D721Med (cell line): ENCODE measurements at regions not wholly inside any gene's neighbourhood (a gene's known extent, or its start where the extent isn't known, plus 50 kb on each side); places are given as distances from the start of the nearest gene placed in this dataset.
"Not testable (repeated sequence)": the region's sequence is repeated elsewhere in the genome, so short reads cannot be mapped to it uniquely, and the experiment has no call there.

Experiments
- DNase-seq: peaks from one replicate; pipeline ENCODE4 v3.0.0; 2011; ENCODE audit warnings: low spot score; ENCODE audit not compliant: insufficient read length
- FAIRE-seq: peaks from 2 replicates; lab custom pipeline; 2011; peaks lifted over from hg19 to GRCh38; lab: Jason Lieb, UNC
- TF ChIP-seq, protein P1 (sequence below): IDR thresholded peaks from 2 replicates; pipeline ENCODE4 v1.5.1; 2012; ENCODE audit warnings: mild to moderate bottlenecking, control low read depth; ENCODE audit not compliant: insufficient read depth; ENCODE audit errors: missing control alignments

DNA sequence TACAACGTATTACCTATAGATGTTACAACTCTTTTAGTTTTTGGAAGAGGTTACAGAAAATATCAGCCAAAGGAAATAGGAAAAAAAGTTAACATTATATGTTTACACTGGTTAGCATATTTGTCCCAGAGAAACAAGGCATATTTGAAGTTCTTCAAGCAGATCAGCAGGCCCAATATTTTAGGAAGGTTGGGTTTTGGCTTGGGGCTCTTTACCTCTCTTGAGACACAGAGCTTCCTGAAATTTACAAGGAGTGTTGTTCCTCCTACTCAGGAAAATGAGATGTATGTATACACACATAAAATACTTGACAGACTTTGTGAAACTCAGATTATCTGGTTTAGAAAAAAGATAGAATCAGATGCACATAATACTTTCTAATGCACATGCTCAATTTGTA, 323.6 kb downstream of the HGF start:
- DNase-seq = no peak
- FAIRE-seq = no peak
- TF ChIP-seq, protein P1, sequence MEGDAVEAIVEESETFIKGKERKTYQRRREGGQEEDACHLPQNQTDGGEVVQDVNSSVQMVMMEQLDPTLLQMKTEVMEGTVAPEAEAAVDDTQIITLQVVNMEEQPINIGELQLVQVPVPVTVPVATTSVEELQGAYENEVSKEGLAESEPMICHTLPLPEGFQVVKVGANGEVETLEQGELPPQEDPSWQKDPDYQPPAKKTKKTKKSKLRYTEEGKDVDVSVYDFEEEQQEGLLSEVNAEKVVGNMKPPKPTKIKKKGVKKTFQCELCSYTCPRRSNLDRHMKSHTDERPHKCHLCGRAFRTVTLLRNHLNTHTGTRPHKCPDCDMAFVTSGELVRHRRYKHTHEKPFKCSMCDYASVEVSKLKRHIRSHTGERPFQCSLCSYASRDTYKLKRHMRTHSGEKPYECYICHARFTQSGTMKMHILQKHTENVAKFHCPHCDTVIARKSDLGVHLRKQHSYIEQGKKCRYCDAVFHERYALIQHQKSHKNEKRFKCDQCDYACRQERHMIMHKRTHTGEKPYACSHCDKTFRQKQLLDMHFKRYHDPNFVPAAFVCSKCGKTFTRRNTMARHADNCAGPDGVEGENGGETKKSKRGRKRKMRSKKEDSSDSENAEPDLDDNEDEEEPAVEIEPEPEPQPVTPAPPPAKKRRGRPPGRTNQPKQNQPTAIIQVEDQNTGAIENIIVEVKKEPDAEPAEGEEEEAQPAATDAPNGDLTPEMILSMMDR = no peak

DNA sequence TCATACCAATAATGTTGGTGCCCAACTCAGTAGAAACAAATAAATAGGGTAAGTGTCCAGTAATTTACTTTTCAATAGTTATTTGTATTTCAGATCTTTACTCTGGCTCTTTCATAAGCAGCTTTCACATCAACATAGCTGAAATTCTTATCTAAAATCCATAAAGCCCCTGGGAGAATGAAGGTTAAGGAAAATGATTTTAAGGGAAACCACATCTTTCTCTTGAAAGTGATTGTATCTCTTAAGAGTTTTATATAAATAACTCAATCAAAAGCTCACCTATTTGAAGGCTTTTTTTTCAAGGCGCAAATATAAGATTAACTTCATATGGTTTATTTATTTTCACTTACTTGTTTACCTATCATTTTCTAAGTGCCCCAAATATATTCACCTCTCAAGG, 324.4 kb downstream of the HGF start:
- no peak for DNase-seq
- no peak for FAIRE-seq

DNA sequence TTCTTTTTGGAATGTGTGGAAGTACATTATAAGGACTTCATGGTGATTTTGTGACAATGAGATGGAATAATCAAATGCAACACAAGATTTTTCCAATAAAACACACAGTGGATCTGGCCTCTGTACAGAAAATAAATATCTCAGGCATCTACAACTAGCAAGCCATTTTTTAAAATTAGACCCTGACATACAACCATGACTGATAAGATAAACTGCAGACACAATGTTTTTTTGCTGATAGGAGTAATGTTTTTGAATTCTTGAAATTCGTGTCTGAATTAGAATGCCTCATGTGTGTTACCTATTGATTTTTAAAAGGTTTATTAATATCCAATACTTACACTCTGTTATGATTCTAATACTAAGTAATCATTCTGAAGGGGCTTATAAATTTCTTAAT, 328.1 kb downstream of the HGF start:
- no peak for DNase-seq
- FAIRE-seq = no peak
- TF ChIP-seq, protein P1 = no peak

More for the DNA sequence above, 324.4 kb downstream of the HGF start:
- TF ChIP-seq, protein P1 = no peak

DNA sequence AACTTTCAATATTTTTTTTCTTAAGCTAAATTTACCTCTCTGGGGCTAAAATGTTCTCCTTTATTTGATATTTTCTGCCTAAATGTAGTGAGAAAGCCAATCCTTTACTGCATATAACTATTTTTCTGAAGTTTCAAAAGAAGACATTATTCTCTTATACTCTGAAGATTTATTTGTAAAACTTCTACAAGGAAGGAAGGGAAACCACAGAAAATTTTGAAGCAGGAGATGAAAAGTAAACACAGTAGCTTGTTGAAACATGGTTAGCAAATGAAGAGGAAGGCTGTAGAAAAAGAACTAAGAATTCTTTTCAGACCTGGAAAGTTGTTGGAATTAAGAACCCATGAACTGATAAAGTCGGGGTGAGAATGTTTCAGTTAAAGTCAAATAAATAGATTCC, 330.3 kb downstream of the HGF start:
- FAIRE-seq = no peak
- TF ChIP-seq, protein P1 = no peak
- DNase-seq = no peak

DNA sequence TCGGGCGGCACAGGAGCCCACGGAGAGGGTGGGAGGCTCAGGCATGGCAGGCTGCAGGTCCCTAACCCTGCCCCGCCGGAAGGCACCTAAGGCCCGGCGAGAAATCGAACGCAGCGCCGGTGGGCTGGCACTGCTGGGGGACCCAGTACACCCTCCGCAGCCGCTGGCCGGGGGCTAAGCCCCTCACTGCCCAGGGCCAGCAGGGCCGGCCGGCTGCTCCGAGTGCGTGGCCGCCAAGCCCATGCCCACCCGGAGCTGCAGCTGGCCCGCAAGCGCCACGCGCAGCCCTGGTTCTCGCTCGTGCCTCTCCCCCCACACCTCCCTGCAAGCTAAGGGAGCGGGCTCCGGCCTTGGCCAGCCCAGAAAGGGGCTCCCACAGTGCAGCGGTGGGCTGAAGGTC, 332.7 kb downstream of the HGF start:
- not testable (repeated sequence) for FAIRE-seq

DNA sequence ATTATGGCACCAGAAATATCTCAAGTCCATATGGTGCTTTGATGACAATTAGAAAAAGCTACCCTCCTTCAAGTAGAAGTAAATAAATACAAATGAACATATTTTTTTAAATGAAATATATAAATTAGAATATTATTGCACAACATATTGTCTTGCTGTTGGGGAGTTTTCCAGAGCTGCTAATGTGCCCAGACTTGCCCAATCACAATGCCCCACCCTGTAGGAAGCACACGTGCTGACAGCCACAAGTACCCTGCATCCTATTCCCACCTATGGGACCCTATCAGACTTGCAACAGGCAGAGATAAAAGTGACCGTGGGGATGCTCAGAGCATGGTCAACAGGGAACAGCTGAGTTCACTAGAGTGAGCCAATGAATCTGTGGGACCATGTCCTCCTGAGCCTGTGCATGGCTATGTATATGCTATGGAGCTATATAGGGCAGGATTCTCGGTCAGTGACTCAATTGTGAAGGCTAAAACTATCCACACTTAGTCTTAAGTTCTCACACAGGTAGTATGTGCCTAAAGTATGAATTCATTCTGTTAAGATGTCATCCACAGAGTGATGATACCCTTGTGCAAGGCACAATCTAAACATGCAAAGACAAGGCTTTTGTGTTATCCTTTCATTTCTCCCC, 336.0 kb downstream of the HGF start:
- TF ChIP-seq, protein P1 = no peak
- peak; percentile 69 for FAIRE-seq
- no peak for DNase-seq

More for the DNA sequence above, 332.7 kb downstream of the HGF start:
- not testable (repeated sequence) for DNase-seq

DNA sequence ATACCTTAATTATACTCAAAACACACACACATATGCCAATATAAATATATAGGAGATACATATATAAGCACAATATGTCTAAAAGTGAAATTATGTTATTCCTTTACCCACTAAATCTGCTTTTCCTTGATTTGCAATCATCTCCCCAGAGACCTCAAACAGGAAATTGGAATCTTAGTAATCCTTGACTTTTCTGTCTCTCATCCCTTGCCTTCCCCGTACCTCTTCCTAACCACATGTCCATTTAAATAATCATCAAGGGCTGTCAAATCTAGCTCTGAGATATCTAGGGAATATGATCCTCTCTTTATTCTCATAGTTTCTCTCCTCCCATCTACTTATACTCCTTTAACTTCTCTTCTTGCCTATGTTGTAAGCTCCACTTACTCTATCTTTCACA, 336.6 kb downstream of the HGF start:
- FAIRE-seq (no peak), DNase-seq (no peak)
- TF ChIP-seq, protein P1 = no peak
